ENCODE measurements at regions not wholly inside any gene's neighbourhood (a gene's known extent, or its start where the extent isn't known, plus 50 kb on each side); places are given as distances from the start of the nearest gene placed in this dataset.

DNA sequence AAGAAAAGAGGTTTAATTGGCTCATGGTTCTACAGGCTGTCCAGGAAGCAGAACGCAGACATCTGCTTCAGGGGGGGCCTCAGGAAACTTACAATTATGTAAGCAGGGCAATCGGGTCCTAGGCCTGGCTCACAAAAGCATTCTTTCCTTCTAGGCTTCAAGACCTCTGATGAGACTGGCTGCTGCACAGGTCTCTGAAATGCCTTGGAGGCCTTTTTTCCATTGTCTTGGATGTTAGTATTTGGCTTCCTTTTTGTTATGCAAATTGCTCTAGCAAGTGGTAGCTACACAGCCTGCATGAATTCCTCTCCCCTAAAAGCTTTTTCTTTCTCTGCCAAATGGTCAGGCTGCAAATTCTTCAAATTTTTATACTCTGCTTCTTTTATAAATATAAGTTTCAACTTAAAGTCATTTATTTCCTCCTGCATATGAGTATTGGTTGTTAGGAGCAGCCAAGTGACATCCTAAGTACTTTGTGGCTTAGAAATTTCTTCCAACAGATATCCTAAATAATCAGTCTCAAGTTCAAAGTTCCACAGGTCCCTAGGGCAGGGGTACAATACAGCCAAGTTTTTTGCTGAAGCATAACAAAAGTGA lies 83.1 kb upstream of the SEMA3A start:
- TF ChIP-seq, protein P1, sequence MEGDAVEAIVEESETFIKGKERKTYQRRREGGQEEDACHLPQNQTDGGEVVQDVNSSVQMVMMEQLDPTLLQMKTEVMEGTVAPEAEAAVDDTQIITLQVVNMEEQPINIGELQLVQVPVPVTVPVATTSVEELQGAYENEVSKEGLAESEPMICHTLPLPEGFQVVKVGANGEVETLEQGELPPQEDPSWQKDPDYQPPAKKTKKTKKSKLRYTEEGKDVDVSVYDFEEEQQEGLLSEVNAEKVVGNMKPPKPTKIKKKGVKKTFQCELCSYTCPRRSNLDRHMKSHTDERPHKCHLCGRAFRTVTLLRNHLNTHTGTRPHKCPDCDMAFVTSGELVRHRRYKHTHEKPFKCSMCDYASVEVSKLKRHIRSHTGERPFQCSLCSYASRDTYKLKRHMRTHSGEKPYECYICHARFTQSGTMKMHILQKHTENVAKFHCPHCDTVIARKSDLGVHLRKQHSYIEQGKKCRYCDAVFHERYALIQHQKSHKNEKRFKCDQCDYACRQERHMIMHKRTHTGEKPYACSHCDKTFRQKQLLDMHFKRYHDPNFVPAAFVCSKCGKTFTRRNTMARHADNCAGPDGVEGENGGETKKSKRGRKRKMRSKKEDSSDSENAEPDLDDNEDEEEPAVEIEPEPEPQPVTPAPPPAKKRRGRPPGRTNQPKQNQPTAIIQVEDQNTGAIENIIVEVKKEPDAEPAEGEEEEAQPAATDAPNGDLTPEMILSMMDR (IDR thresholded peaks at IDR 0.05), result no peak
- TF ChIP-seq EP300 (IDR thresholded peaks at IDR 0.05), result no peak
- TF ChIP-seq POLR2A (IDR thresholded peaks at IDR 0.05), result no peak

All from tibial nerve (tissue), 4 donors.